Osteoblast (primary cell): ENCODE measurements at regions not wholly inside any gene's neighbourhood (a gene's known extent, or its start where the extent isn't known, plus 50 kb on each side); places are given as distances from the start of the nearest gene placed in this dataset.
"Not testable (repeated sequence)": the region's sequence is repeated elsewhere in the genome, so short reads cannot be mapped to it uniquely, and the experiment has no call there.

Source experiments
- DNase-seq: peaks from one replicate; pipeline ENCODE4 v3.0.0; 2011; ENCODE audit warnings: low spot score, mixed read lengths; ENCODE audit not compliant: insufficient read length; ENCODE audit errors: missing footprints
- H2AFZ ChIP-seq: 2 replicates; pipeline ENCODE4 v1.6.0; 2011; ENCODE audit warnings: mild to moderate bottlenecking, low read length
- H3K27ac ChIP-seq: 2 replicates; pipeline ENCODE4 v1.5.1; 2011; ENCODE audit warnings: mild to moderate bottlenecking, low read depth, low read length, moderate library complexity
- H3K27me3 ChIP-seq: 2 replicates; pipeline ENCODE4 v1.6.0; 2012; ENCODE audit warnings: mild to moderate bottlenecking, control low read depth, inconsistent platforms, low read length, moderate library complexity; ENCODE audit not compliant: insufficient read depth
- H3K36me3 ChIP-seq: 2 replicates; pipeline ENCODE4 v1.5.1; 2011; ENCODE audit warnings: mild to moderate bottlenecking, low read length, control low read depth, moderate library complexity; ENCODE audit not compliant: insufficient read depth
- H3K4me1 ChIP-seq: 2 replicates; pipeline ENCODE4 v1.5.1; 2011; ENCODE audit warnings: mild to moderate bottlenecking, low read length, control low read depth, moderate library complexity; ENCODE audit not compliant: insufficient read depth
- H3K4me2 ChIP-seq: 2 replicates; pipeline ENCODE4 v1.6.0; 2011; ENCODE audit warnings: mild to moderate bottlenecking, low read length; ENCODE audit not compliant: insufficient read depth
- H3K4me3 ChIP-seq: fragments of 200-600 bp; sonication (generic); 3 replicates; pipeline ENCODE4 v1.5.1; 2012; ENCODE audit warnings: mild to moderate bottlenecking, low read length, inconsistent platforms; ENCODE audit not compliant: insufficient read depth
- H3K79me2 ChIP-seq: 2 replicates; pipeline ENCODE4 v1.6.0; 2012; ENCODE audit warnings: mild to moderate bottlenecking, low read length, control low read depth, inconsistent platforms; ENCODE audit not compliant: insufficient read depth
- H3K9me3 ChIP-seq: 2 replicates; pipeline ENCODE4 v1.5.1; 2011; ENCODE audit warnings: low read depth, low read length, control low read depth
- H4K20me1 ChIP-seq: 2 replicates; pipeline ENCODE4 v1.6.0; 2012; ENCODE audit warnings: mild to moderate bottlenecking, low read length, control low read depth; ENCODE audit not compliant: insufficient read depth
- TF ChIP-seq, protein P1 (sequence below): IDR thresholded peaks from 2 replicates; pipeline ENCODE4 v1.5.1; 2011; ENCODE audit warnings: mild to moderate bottlenecking, low read depth, low read length, moderate library complexity; ENCODE audit errors: extremely low read depth

DNA sequence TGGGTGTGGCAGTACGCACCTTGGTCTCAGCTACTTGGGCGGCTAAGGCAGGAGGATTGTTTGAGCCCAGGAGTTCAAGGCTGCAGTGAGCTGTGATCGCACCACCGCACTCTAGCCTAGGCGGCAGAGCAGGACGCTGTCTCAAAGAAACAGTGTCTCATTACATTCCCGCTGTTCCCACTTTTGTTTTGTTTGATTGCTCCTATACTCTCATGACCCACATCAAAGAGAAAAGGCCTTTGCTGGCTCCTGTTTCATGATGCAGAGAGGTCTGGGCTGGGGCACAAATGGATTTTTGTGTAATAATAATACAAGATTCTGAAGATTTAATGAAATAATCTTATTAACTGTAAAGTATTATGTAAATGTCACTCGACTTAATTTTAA is 85.7 kb downstream of the LACC1 start:
- TF ChIP-seq, protein P1, sequence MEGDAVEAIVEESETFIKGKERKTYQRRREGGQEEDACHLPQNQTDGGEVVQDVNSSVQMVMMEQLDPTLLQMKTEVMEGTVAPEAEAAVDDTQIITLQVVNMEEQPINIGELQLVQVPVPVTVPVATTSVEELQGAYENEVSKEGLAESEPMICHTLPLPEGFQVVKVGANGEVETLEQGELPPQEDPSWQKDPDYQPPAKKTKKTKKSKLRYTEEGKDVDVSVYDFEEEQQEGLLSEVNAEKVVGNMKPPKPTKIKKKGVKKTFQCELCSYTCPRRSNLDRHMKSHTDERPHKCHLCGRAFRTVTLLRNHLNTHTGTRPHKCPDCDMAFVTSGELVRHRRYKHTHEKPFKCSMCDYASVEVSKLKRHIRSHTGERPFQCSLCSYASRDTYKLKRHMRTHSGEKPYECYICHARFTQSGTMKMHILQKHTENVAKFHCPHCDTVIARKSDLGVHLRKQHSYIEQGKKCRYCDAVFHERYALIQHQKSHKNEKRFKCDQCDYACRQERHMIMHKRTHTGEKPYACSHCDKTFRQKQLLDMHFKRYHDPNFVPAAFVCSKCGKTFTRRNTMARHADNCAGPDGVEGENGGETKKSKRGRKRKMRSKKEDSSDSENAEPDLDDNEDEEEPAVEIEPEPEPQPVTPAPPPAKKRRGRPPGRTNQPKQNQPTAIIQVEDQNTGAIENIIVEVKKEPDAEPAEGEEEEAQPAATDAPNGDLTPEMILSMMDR = no peak
- Histone ChIP-seq H3K79me2 (no peaks in the 10 kb centered on the region), H3K27ac (no peak overlapping the region), H3K4me1 (no peaks in the 10 kb centered on the region), H3K9me3 (no peaks in the 10 kb centered on the region), H2AFZ (no peak overlapping the region), H3K36me3 (no peaks in the 10 kb centered on the region), H3K27me3 (no peaks in the 10 kb centered on the region), H3K4me3 (no peak overlapping the region), H4K20me1 (no peaks in the 10 kb centered on the region), H3K4me2 (no peak overlapping the region)
- no peak for DNase-seq

DNA sequence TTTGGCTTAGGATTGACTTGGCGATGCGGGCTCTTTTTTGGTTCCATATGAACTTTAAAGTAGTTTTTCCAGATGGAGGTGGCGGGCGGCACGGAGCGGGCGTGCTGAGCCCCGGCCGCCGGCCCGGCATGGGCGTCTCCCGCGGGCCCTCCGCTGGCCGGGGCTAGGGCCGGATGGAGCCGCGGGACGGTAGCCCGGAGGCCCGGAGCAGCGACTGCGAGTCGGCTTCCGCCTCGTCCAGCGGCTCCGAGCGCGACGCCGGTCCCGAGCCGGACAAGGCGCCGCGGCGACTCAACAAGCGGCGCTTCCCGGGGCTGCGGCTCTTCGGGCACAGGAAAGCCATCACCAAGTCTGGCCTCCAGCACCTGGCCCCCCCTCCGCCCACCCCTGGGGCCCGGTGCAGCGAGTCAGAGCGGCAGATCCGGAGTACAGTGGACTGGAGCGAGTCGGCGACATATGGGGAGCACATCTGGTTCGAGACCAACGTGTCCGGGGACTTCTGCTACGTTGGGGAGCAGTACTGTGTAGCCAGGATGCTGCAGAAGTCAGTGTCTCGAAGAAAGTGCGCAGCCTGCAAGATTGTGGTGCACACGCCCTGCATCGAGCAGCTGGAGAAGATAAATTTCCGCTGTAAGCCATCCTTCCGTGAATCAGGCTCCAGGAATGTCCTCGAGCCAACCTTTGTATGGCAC is 88.7 kb downstream of the LACC1 start:
- not testable (repeated sequence) for H3K9me3 ChIP-seq, H3K4me2 ChIP-seq, H2AFZ ChIP-seq, H3K79me2 ChIP-seq, H3K27ac ChIP-seq, H3K4me1 ChIP-seq, H3K4me3 ChIP-seq, H4K20me1 ChIP-seq, H3K27me3 ChIP-seq, H3K36me3 ChIP-seq, DNase-seq

- not testable (repeated sequence) for H3K4me1 ChIP-seq, H3K4me2 ChIP-seq
Observed at GRCh38 chr13:43968943-43969690, 89.4 kb downstream of the LACC1 start.

DNA sequence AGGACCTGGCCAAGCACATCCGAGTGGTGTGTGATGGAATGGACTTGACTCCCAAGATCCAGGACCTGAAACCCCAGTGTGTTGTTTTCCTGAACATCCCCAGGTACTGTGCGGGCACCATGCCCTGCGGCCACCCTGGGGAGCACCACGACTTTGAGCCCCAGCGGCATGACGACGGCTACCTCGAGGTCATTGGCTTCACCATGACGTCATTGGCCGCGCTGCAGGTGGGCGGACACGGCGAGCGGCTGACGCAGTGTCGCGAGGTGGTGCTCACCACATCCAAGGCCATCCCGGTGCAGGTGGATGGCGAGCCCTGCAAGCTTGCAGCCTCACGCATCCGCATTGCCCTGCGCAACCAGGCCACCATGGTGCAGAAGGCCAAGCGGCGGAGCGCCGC is 90.2 kb downstream of the LACC1 start:
- H3K4me2 ChIP-seq, DNase-seq, H3K9me3 ChIP-seq, H3K4me1 ChIP-seq, H3K36me3 ChIP-seq, H3K27ac ChIP-seq, H4K20me1 ChIP-seq, H3K27me3 ChIP-seq, H2AFZ ChIP-seq, H3K4me3 ChIP-seq, H3K79me2 ChIP-seq: not testable (repeated sequence)

More at GRCh38 chr13:43968943-43969690, 89.4 kb downstream of the LACC1 start:
- H4K20me1 ChIP-seq, H3K79me2 ChIP-seq, H2AFZ ChIP-seq, H3K9me3 ChIP-seq, H3K4me3 ChIP-seq, H3K27ac ChIP-seq, DNase-seq, H3K36me3 ChIP-seq, H3K27me3 ChIP-seq: not testable (repeated sequence)

GRCh38 chr13:43970520-43971242 is 91.0 kb downstream of the LACC1 start:
- H3K27me3 ChIP-seq, H3K4me2 ChIP-seq, H3K4me3 ChIP-seq, H4K20me1 ChIP-seq, DNase-seq, H3K36me3 ChIP-seq, H3K27ac ChIP-seq, H3K4me1 ChIP-seq, H3K79me2 ChIP-seq, H2AFZ ChIP-seq, H3K9me3 ChIP-seq: not testable (repeated sequence)

DNA sequence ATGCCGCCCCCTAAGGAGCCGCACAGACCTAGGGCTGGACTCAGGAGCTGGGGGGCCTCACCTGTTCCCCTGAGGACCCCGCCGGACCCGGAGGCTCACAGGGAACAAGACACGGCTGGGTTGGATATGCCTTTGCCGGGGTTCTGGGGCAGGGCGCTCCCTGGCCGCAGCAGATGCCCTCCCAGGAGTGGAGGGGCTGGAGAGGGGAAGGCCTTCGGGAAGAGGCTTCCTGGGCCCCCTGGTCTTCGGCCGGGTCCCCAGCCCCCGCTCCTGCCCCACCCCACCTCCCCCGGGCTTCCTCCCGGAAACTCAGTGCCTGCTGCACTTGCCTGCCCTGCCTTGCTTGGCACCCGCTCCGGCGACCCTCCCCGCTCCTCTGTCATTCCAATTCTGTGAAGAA is 91.6 kb downstream of the LACC1 start:
- H3K4me3 ChIP-seq, H2AFZ ChIP-seq, H3K27me3 ChIP-seq, H3K4me2 ChIP-seq, H4K20me1 ChIP-seq, H3K79me2 ChIP-seq, H3K4me1 ChIP-seq, H3K9me3 ChIP-seq, DNase-seq, H3K36me3 ChIP-seq, H3K27ac ChIP-seq: not testable (repeated sequence)
